Activated CD4-positive, alpha-beta T cell treated with anti-CD3 and anti-CD28 coated beads, Interleukin-2, amount 50 U/mL, for 48 hours (primary cell): ENCODE measurements at regions not wholly inside any gene's neighbourhood (a gene's known extent, or its start where the extent isn't known, plus 50 kb on each side); places are given as distances from the start of the nearest gene placed in this dataset.

Source experiments
- DNase-seq, 2 experiments: peaks; one replicate each; pipeline ENCODE4 v3.0.0-alpha.2; 2020

- DNase-seq = no peak
These were observed 115.5 kb upstream of the AFDN start for GRCh38 chr6:167711211-167711610.

- DNase-seq = no peak
These were observed 114.7 kb upstream of the AFDN start for GRCh38 chr6:167711768-167712730.

GRCh38 chr6:167712731-167713475, 113.8 kb upstream of the AFDN start:
- DNase-seq = no peak

- DNase-seq = no peak
These were observed 112.6 kb upstream of the AFDN start for GRCh38 chr6:167714152-167714551.

- no peak for DNase-seq
These were observed 109.3 kb upstream of the AFDN start for GRCh38 chr6:167717455-167717854.

- DNase-seq = no peak
These were observed 108.8 kb upstream of the AFDN start for GRCh38 chr6:167717867-167718266.

- no peak for DNase-seq
These were observed 106.8 kb upstream of the AFDN start for GRCh38 chr6:167719920-167720319.

GRCh38 chr6:167720456-167721285, 106.0 kb upstream of the AFDN start:
- DNase-seq = no peak

- no peak for DNase-seq
These were observed 105.4 kb upstream of the AFDN start for GRCh38 chr6:167721291-167721690.

- DNase-seq = no peak
These were observed 103.9 kb upstream of the AFDN start for GRCh38 chr6:167722634-167723309.

GRCh38 chr6:167726043-167726621, 100.6 kb upstream of the AFDN start:
- no peak for DNase-seq

GRCh38 chr6:167730441-167730840, 96.3 kb upstream of the AFDN start:
- no peak for DNase-seq

GRCh38 chr6:167731216-167731615, 95.5 kb upstream of the AFDN start:
- no peak for DNase-seq

- DNase-seq = no peak
These were observed 94.8 kb upstream of the AFDN start for GRCh38 chr6:167731731-167732422.

- no peak for DNase-seq
These were observed 92.7 kb upstream of the AFDN start for GRCh38 chr6:167733740-167734661.

- no peak for DNase-seq
These were observed 92.0 kb upstream of the AFDN start for GRCh38 chr6:167734662-167735083.

- DNase-seq = no peak
These were observed 91.4 kb upstream of the AFDN start for GRCh38 chr6:167735084-167735950.

- DNase-seq = no peak
These were observed 90.8 kb upstream of the AFDN start for GRCh38 chr6:167735951-167736288.

- no peak for DNase-seq
These were observed 90.1 kb upstream of the AFDN start for GRCh38 chr6:167736486-167737204.
